ENCODE measurements at regions not wholly inside any gene's neighbourhood (a gene's known extent, or its start where the extent isn't known, plus 50 kb on each side); places are given as distances from the start of the nearest gene placed in this dataset.

- TF ChIP-seq TAF1 (IDR thresholded peaks at IDR 0.05; ENCODE audit: borderline replicate concordance, low read depth, low read length) (no peak), POLR2A (IDR thresholded peaks at IDR 0.05; ENCODE audit: low read depth, low read length) (no peak), POLR2AphosphoS5 (IDR thresholded peaks at IDR 0.05; ENCODE audit: low read depth, low read length) (no peak)
Measured at GRCh38 chr11:45374130-45374529, 88.0 kb upstream of the SYT13 start.

Data from GM12892 (cell line).